ENCODE measurements at regions not wholly inside any gene's neighbourhood (a gene's known extent, or its start where the extent isn't known, plus 50 kb on each side); places are given as distances from the start of the nearest gene placed in this dataset.

- TF ChIP-seq CTCF (IDR thresholded peaks at IDR 0.05) (no peak), ZFX (IDR thresholded peaks at IDR 0.05; ENCODE audit: borderline replicate concordance) (no peak)
Observed at GRCh38 chr5:118603278-118603677, 385.1 kb downstream of the DTWD2 start.

Data from 22Rv1 (cell line).